H1 (cell line): ENCODE measurements at regions not wholly inside any gene's neighbourhood (a gene's known extent, or its start where the extent isn't known, plus 50 kb on each side); places are given as distances from the start of the nearest gene placed in this dataset.

ENCODE experiments used
- CTCF ChIA-PET: fragments of 300-600 bp; sonication (Branson Sonifier 250); formaldehyde crosslinking; loops from one replicate; lab custom pipeline; 2021; ENCODE audit not compliant: partially characterized antibody; lab: Charles Lee
- POLR2A ChIA-PET: fragments of 300-600 bp; sonication (Branson Sonifier 250); formaldehyde crosslinking; loops from one replicate; lab custom pipeline; 2021; ENCODE audit warnings: inconsistent platforms; ENCODE audit not compliant: partially characterized antibody; lab: Charles Lee
- DNase-seq, 2 experiments: peaks; one replicate each; pipeline versions ENCODE4 v3.0.0 to v3.0.0-alpha.2; 2010 to 2022; ENCODE audit warnings: low spot score in 2 of 2, low read depth in 1 of 2, mixed read lengths in 1 of 2
- FAIRE-seq: peaks from 2 replicates; lab custom pipeline; 2011; peaks lifted over from hg19 to GRCh38; lab: Jason Lieb, UNC
- H2AFZ ChIP-seq: 2 replicates; pipeline ENCODE4 v1.8.1; 2012; ENCODE audit warnings: low read length, inconsistent platforms
- H2AK5ac ChIP-seq: 2 replicates; pipeline ENCODE4 v1.6.1; 2013; ENCODE audit warnings: low read depth, low read length
- H2BK120ac ChIP-seq: replicated peaks from 2 replicates; pipeline ENCODE3; 2013; ENCODE audit warnings: low read depth, low read length, inconsistent platforms
- H2BK12ac ChIP-seq: 2 replicates; pipeline ENCODE4 v1.6.1; 2013; ENCODE audit warnings: low read depth, low read length
- H2BK15ac ChIP-seq: 2 replicates; pipeline ENCODE4 v1.6.1; 2013; ENCODE audit warnings: low read length
- H2BK20ac ChIP-seq: 2 replicates; pipeline ENCODE4 v1.6.1; 2013; ENCODE audit warnings: low read length
- H2BK5ac ChIP-seq: 2 replicates; pipeline ENCODE4 v1.6.1; 2013; ENCODE audit warnings: low read depth, low read length
- H3K14ac ChIP-seq: 2 replicates; pipeline ENCODE4 v1.6.1; 2013; ENCODE audit warnings: inconsistent platforms; ENCODE audit not compliant: insufficient read length
- H3K18ac ChIP-seq: 2 replicates; pipeline ENCODE4 v1.6.1; 2013; ENCODE audit warnings: low read length; ENCODE audit errors: extremely low read depth
- H3K23ac ChIP-seq: 2 replicates; pipeline ENCODE4 v1.6.1; 2013; ENCODE audit warnings: inconsistent platforms; ENCODE audit not compliant: insufficient read length
- H3K23me2 ChIP-seq: 2 replicates; pipeline ENCODE4 v1.6.1; 2013; ENCODE audit warnings: low read depth, low read length
- H3K27ac ChIP-seq: 2 replicates; pipeline ENCODE4 v1.6.1; 2011; ENCODE audit warnings: low read depth, low read length, inconsistent platforms
- H3K27me3 ChIP-seq, 4 experiments: replicated peaks in 1 of 4; 1 replicate in 1 of 4; 2 replicates in 3 of 4; pipeline versions ENCODE4 v1.6.1 to v1.8.1; 2011 to 2013; ENCODE audit warnings: low read length in 3 of 4, mild to moderate bottlenecking in 3 of 4, inconsistent platforms in 2 of 4, mixed read lengths in 2 of 4, moderate library complexity in 1 of 4; ENCODE audit not compliant: control insufficient read depth in 3 of 4, insufficient read depth in 3 of 4; ENCODE audit errors: extremely low read depth in 1 of 4
- H3K36me3 ChIP-seq, 4 experiments: 2 replicates each; pipeline versions ENCODE4 v1.6.1 to v1.8.1; 2011 to 2013; ENCODE audit warnings: mild to moderate bottlenecking in 4 of 4, low read length in 3 of 4, moderate library complexity in 2 of 4, control low read depth in 1 of 4, inconsistent platforms in 1 of 4; ENCODE audit not compliant: insufficient read depth in 4 of 4, control insufficient read depth in 2 of 4
- H3K4ac ChIP-seq: replicated peaks from 2 replicates; pipeline ENCODE3; 2013; ENCODE audit warnings: low read length, low read depth, mixed read lengths, inconsistent platforms; ENCODE audit not compliant: insufficient read length
- H3K4me1 ChIP-seq, 4 experiments: replicated peaks in 1 of 4; 1 replicate in 1 of 4; 2 replicates in 3 of 4; pipeline versions ENCODE4 v1.6.1 to v1.8.1; 2011 to 2013; ENCODE audit warnings: low read length in 3 of 4, inconsistent platforms in 2 of 4, mixed read lengths in 1 of 4; ENCODE audit not compliant: insufficient read depth in 4 of 4, control insufficient read depth in 3 of 4
- H3K4me2 ChIP-seq, 2 experiments: 2 replicates each; pipeline versions ENCODE4 v1.6.1 to v1.8.1; 2011 to 2013; ENCODE audit warnings: low read depth in 2 of 2, low read length in 2 of 2, control low read depth in 1 of 2, inconsistent platforms in 1 of 2, mild to moderate bottlenecking in 1 of 2; ENCODE audit not compliant: insufficient read depth in 1 of 2
- H3K4me3 ChIP-seq, 4 experiments: fragments of 200-600, 300-600 bp in 1 of 4; sonication (generic), shearing (Covaris generic), sonication (Bioruptor Twin) in 1 of 4; 2 replicates each; pipeline versions ENCODE4 v1.5.1 to v1.8.1; 2011 to 2016; ENCODE audit warnings: low read length in 4 of 4, low read depth in 3 of 4, control low read depth in 2 of 4, inconsistent platforms in 2 of 4, mild to moderate bottlenecking in 2 of 4, mixed read lengths in 1 of 4, moderate library complexity in 1 of 4; ENCODE audit not compliant: insufficient read depth in 2 of 4; ENCODE audit errors: extremely low read depth in 1 of 4
- H3K56ac ChIP-seq: replicated peaks from 2 replicates; pipeline ENCODE3; 2013; ENCODE audit warnings: low read depth, mild to moderate bottlenecking, mixed read lengths, low read length, inconsistent platforms; ENCODE audit not compliant: insufficient read length
- H3K79me1 ChIP-seq: 2 replicates; pipeline ENCODE4 v1.6.1; 2013; ENCODE audit warnings: low read depth, low read length, control low read depth
- H3K79me2 ChIP-seq, 2 experiments: 2 replicates each; pipeline versions ENCODE4 v1.6.1 to v1.8.1; 2012 to 2013; ENCODE audit warnings: low read length in 2 of 2, mild to moderate bottlenecking in 2 of 2, inconsistent platforms in 1 of 2; ENCODE audit not compliant: insufficient read depth in 2 of 2, control insufficient read depth in 1 of 2
- H3K9ac ChIP-seq, 4 experiments: replicated peaks in 1 of 4; 1 replicate in 1 of 4; 2 replicates in 3 of 4; pipeline versions ENCODE4 v1.6.1 to v1.8.1; 2011 to 2013; ENCODE audit warnings: low read depth in 3 of 4, low read length in 3 of 4, control low read depth in 2 of 4, mild to moderate bottlenecking in 2 of 4, moderate library complexity in 2 of 4, inconsistent platforms in 1 of 4; ENCODE audit errors: extremely low read depth in 1 of 4
- H3K9me3 ChIP-seq, 2 experiments: 2 replicates each; pipeline versions ENCODE4 v1.6.1 to v1.8.1; 2012 to 2013; ENCODE audit warnings: mild to moderate bottlenecking in 2 of 2, moderate library complexity in 2 of 2, control low read depth in 1 of 2, inconsistent platforms in 1 of 2, low read depth in 1 of 2, low read length in 1 of 2, mixed read lengths in 1 of 2; ENCODE audit not compliant: insufficient read depth in 2 of 2
- H4K20me1 ChIP-seq, 2 experiments: replicated peaks in 1 of 2; 2 replicates each; pipeline versions ENCODE3 to v1.8.1; 2011 to 2013; ENCODE audit warnings: inconsistent platforms in 2 of 2, low read length in 2 of 2, mild to moderate bottlenecking in 1 of 2; ENCODE audit not compliant: insufficient read depth in 2 of 2, control insufficient read depth in 1 of 2
- H4K5ac ChIP-seq: 2 replicates; pipeline ENCODE4 v1.6.1; 2013; ENCODE audit warnings: low read length, low read depth, mixed read lengths, inconsistent platforms; ENCODE audit not compliant: insufficient read length
- H4K8ac ChIP-seq: 2 replicates; pipeline ENCODE4 v1.8.0; 2013; ENCODE audit warnings: mild to moderate bottlenecking, moderate library complexity, low read length, inconsistent platforms; ENCODE audit not compliant: insufficient read depth; ENCODE audit errors: extremely low read depth
- H4K91ac ChIP-seq: replicated peaks from 2 replicates; pipeline ENCODE3; 2013; ENCODE audit warnings: low read length, mixed read lengths, inconsistent platforms; ENCODE audit not compliant: insufficient read length
- BACH1 ChIP-seq: IDR thresholded peaks from 2 replicates; pipeline ENCODE4 v1.6.1; 2012; ENCODE audit warnings: low read length, improper control_type of control experiment
- CBX8 ChIP-seq: fragments of 300-800, 300-1000 bp; sonication (generic); IDR thresholded peaks from 2 replicates; pipeline ENCODE4 v1.7.1; 2016; ENCODE audit warnings: low read depth, low read length, borderline replicate concordance
- NRF1 ChIP-seq: IDR thresholded peaks from 2 replicates; pipeline ENCODE4 v1.6.1; 2011; ENCODE audit warnings: mild to moderate bottlenecking, low read depth, low read length, improper control_type of control experiment
- SRF ChIP-seq: IDR thresholded peaks from 2 replicates; pipeline ENCODE4 v1.6.1; 2011; ENCODE audit warnings: mild to moderate bottlenecking, low read depth, low read length, moderate library complexity
- ZNF274 ChIP-seq: IDR thresholded peaks from 2 replicates; pipeline ENCODE4 v1.7.0; 2012; ENCODE audit warnings: low read length, borderline replicate concordance; ENCODE audit errors: extremely low read depth
- WGBS, 2 experiments: shearing (Covaris generic) in 1 of 2; methylation state at CpG; one replicate each; pipeline versions ENCODE4 v1.1.6 to v1.1.7; 2013 to 2015; ENCODE audit warnings: low lambda C conversion rate in 2 of 2, mixed read lengths in 2 of 2, inconsistent platforms in 1 of 2, low coverage in 1 of 2, missing lambda C conversion rate in 1 of 2; ENCODE audit not compliant: insufficient replicate concordance in 2 of 2, insufficient coverage in 1 of 2, insufficient read length in 1 of 2; ENCODE audit errors: extremely low coverage in 1 of 2, missing lambda C conversion rate in 1 of 2; 5-methylcytosine and 5-hydroxymethylcytosine counted together

GRCh38 chr2:238703053-238703415, 144.9 kb upstream of the TWIST2 start:
- POLR2A ChIA-PET = no interaction called here
- WGBS, 2 experiments = 83% methylated on average over 3 of the region's 4 CpGs; no CpG with 5 or more reads in 1 of the 2 experiments
- Histone ChIP-seq H4K91ac (no peak overlapping the region), H3K4me1 (no peaks in the 10 kb centered on the region; a peak in 1 of 7 replicates), H3K79me1 (no peaks in the 10 kb centered on the region), H2BK20ac (no peak overlapping the region), H2AFZ (no peak overlapping the region), H3K4ac (no peak overlapping the region), H3K79me2 (no peaks in the 10 kb centered on the region), H3K23me2 (no peaks in the 10 kb centered on the region), H4K8ac (no peak overlapping the region), H3K18ac (no peak overlapping the region), H2BK12ac (no peak overlapping the region), H3K4me2 (no peak overlapping the region), H4K5ac (no peak overlapping the region), H2BK15ac (no peak overlapping the region), H3K9me3 (no peaks in the 10 kb centered on the region), H3K56ac (no peak overlapping the region), H3K9ac (no peak overlapping the region), H2AK5ac (no peak overlapping the region), H3K14ac (no peak overlapping the region), H3K27ac (no peak overlapping the region), H3K23ac (no peak overlapping the region), H4K20me1 (no peaks in the 10 kb centered on the region), H3K27me3 (no peaks in the 10 kb centered on the region), H2BK5ac (no peak overlapping the region), H2BK120ac (no peak overlapping the region), H3K36me3 (no peaks in the 10 kb centered on the region), H3K4me3 (no peak overlapping the region)
- no peak for TF ChIP-seq ZNF274
- no peak for TF ChIP-seq BACH1
- no peak for TF ChIP-seq NRF1
- no peak for TF ChIP-seq CBX8
- no peak for TF ChIP-seq SRF
- FAIRE-seq = no peak
- CTCF ChIA-PET = no interaction called here
- DNase-seq = no peak
